Parathyroid adenoma (tissue), 2 donors: ENCODE measurements at regions not wholly inside any gene's neighbourhood (a gene's known extent, or its start where the extent isn't known, plus 50 kb on each side); places are given as distances from the start of the nearest gene placed in this dataset.

Source experiments
- H2AFZ ChIP-seq: fragments of 300-600 bp; sonication (generic); one replicate; pipeline ENCODE4 v1.7.0; 2017; ENCODE audit warnings: antibody characterized with exemption, mild to moderate bottlenecking
- H3K27ac ChIP-seq: fragments of 300-600 bp; sonication (generic); one replicate; pipeline ENCODE4 v1.7.0; 2017
- H3K27me3 ChIP-seq: fragments of 300-600 bp; sonication (generic); one replicate; pipeline ENCODE4 v1.7.0; 2017; ENCODE audit warnings: low read length; ENCODE audit not compliant: control insufficient read depth, insufficient read depth
- H3K36me3 ChIP-seq: fragments of 300-600 bp; sonication (generic); one replicate; pipeline ENCODE4 v1.7.0; 2017; ENCODE audit warnings: low read length; ENCODE audit not compliant: control insufficient read depth, insufficient read depth
- H3K4me1 ChIP-seq: fragments of 300-600 bp; sonication (generic); one replicate; pipeline ENCODE4 v1.7.0; 2017; ENCODE audit warnings: control low read depth
- H3K4me2 ChIP-seq: fragments of 300-600 bp; sonication (generic); one replicate; pipeline ENCODE4 v1.7.0; 2017; ENCODE audit warnings: low read length
- H3K4me3 ChIP-seq: fragments of 300-600 bp; sonication (generic); one replicate; pipeline ENCODE4 v1.7.0; 2017; ENCODE audit warnings: low read depth, low read length
- H3K79me2 ChIP-seq: fragments of 300-600 bp; sonication (generic); one replicate; pipeline ENCODE4 v1.7.0; 2017; ENCODE audit warnings: control low read depth
- H3K9ac ChIP-seq: fragments of 300-600 bp; sonication (generic); one replicate; pipeline ENCODE4 v1.7.0; 2017; ENCODE audit warnings: mild to moderate bottlenecking
- H3K9me3 ChIP-seq: fragments of 300-600 bp; sonication (generic); one replicate; pipeline ENCODE4 v1.7.0; 2017; ENCODE audit warnings: low read length; ENCODE audit not compliant: control insufficient read depth
- TF ChIP-seq, protein P1 (sequence below): fragments of 300-600 bp; sonication (generic); IDR thresholded peaks from one replicate; pipeline ENCODE4 v1.7.0; 2017; ENCODE audit warnings: antibody characterized with exemption, mild to moderate bottlenecking
- donor health status: primary hyperparathyroidism.

DNA sequence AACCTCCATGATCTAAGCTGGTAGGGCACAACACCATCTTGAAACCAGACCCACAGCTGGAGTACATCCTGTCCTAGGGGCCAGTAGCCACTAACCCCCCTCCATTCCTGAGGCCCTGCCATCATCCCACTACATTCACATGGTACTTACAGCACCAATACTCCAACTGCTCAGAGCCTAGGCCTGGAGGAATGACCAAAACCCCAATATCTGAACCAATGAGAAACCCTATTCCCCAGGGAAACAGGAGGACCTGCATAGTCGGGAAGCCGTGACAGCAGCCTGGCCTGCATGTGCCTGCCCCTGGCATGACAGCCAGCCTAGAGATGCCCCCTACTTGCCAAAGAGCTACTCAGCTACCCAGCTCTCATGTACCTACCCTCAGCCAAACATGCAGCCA is 65.4 kb upstream of the DMRT1 start:
- no peak overlapping the region for H3K4me2 ChIP-seq
- H3K36me3 ChIP-seq: no peaks in the 10 kb centered on the region
- no peaks in the 10 kb centered on the region for H3K79me2 ChIP-seq
- H3K9ac ChIP-seq: no peak overlapping the region
- TF ChIP-seq, protein P1, sequence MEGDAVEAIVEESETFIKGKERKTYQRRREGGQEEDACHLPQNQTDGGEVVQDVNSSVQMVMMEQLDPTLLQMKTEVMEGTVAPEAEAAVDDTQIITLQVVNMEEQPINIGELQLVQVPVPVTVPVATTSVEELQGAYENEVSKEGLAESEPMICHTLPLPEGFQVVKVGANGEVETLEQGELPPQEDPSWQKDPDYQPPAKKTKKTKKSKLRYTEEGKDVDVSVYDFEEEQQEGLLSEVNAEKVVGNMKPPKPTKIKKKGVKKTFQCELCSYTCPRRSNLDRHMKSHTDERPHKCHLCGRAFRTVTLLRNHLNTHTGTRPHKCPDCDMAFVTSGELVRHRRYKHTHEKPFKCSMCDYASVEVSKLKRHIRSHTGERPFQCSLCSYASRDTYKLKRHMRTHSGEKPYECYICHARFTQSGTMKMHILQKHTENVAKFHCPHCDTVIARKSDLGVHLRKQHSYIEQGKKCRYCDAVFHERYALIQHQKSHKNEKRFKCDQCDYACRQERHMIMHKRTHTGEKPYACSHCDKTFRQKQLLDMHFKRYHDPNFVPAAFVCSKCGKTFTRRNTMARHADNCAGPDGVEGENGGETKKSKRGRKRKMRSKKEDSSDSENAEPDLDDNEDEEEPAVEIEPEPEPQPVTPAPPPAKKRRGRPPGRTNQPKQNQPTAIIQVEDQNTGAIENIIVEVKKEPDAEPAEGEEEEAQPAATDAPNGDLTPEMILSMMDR: no peak
- no peaks in the 10 kb centered on the region for H3K4me1 ChIP-seq
- H3K27me3 ChIP-seq: no peaks in the 10 kb centered on the region
- H2AFZ ChIP-seq: no peak overlapping the region
- no peak overlapping the region for H3K4me3 ChIP-seq
- no peak overlapping the region for H3K27ac ChIP-seq
- no peaks in the 10 kb centered on the region for H3K9me3 ChIP-seq

DNA sequence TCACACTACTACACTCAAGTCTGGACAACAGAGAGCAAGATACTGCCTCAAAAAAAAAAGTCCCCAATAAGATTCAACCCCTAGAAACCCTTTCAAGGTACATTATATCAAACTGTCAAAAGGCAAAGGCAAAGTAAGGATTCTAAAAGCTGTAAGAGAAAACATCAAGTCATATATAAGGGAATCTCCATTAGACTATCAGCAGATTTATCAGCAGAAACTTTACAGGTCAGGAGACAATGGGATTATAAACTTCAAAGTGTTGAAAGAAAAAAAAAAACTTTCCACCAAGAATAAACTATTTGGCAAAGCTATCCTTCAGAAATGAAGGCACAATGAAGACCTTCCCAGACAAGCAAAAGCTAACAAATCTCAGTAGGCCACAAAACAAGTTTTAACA is 63.5 kb upstream of the DMRT1 start:
- Histone ChIP-seq H3K4me3 (no peak overlapping the region), H3K79me2 (no peaks in the 10 kb centered on the region), H2AFZ (no peak overlapping the region), H3K4me1 (no peaks in the 10 kb centered on the region), H3K9ac (no peak overlapping the region), H3K27ac (no peak overlapping the region), H3K36me3 (no peaks in the 10 kb centered on the region), H3K4me2 (no peak overlapping the region), H3K27me3 (no peaks in the 10 kb centered on the region), H3K9me3 (no peaks in the 10 kb centered on the region)
- TF ChIP-seq, protein P1: no peak

DNA sequence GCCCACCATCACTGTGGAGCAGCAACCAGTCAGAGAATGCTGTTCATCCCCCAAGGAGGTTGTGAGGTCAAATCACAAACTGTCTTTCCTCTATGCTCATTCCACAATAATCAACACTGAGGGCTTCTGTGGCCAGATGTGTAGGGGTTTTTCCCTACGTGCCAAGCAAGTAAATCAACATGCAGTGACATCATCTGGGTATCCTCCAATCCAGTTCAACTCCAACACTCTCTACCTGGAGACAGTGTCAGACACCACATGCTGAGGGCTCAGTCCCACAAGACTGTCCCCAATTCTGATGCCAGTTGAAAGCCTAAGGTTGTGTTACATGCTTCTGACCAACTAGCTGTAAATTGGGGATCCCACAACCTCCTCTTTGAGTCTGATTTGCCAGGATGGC is 57.3 kb upstream of the DMRT1 start:
- no peak overlapping the region for H3K4me2 ChIP-seq
- no peaks in the 10 kb centered on the region for H3K79me2 ChIP-seq
- no peaks in the 10 kb centered on the region for H3K36me3 ChIP-seq
- H3K9me3 ChIP-seq: no peaks in the 10 kb centered on the region
- H3K4me1 ChIP-seq: no peaks in the 10 kb centered on the region
- no peaks in the 10 kb centered on the region for H3K27me3 ChIP-seq
- no peak overlapping the region for H3K27ac ChIP-seq
- TF ChIP-seq, protein P1: no peak
- H3K4me3 ChIP-seq: no peak overlapping the region
- H2AFZ ChIP-seq: no peak overlapping the region
- H3K9ac ChIP-seq: no peak overlapping the region

DNA sequence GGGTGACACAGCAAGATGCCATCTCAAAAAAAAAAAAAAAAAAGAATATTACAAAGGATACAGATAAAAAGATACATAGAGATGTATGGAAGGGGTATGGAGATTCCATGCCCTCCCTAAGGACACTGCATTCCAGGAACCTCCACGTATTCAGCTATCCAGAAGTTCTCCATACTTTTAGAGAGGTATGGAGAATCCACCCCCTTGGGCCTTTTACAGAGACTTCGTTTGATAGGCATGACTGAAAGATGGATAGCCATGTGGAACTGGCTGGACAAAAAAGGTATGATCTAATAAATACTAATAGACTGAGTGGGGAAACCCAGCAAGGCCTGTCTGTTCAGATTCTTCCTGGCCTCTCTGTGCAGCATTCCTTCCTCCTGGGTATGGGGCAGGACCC is 56.6 kb upstream of the DMRT1 start:
- Histone ChIP-seq H3K4me3 (no peak overlapping the region), H3K4me2 (no peak overlapping the region), H3K9me3 (no peaks in the 10 kb centered on the region), H3K9ac (no peak overlapping the region), H2AFZ (no peak overlapping the region), H3K27me3 (no peaks in the 10 kb centered on the region), H3K79me2 (no peaks in the 10 kb centered on the region), H3K4me1 (no peaks in the 10 kb centered on the region), H3K36me3 (no peaks in the 10 kb centered on the region), H3K27ac (no peak overlapping the region)
- TF ChIP-seq, protein P1: no peak

DNA sequence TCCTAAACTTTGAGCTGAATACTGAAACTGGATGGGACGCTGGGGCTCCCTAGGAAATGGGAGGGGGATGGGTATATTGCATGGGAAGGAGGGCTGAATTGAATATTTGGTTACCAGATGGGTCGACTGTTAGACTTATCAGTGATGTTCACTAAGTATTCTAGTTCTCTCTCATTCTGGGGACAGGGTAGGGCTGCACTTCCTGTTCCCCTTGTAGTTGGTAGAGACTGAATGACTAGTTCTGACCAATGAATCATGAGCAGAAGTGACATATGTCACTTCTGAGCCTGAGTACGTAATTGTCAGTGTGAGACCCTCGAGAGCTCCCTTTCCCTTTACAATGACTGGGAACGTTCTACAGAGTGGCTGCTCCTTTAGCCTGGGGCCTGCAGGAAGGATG is 55.5 kb upstream of the DMRT1 start:
- H3K4me1 ChIP-seq: no peaks in the 10 kb centered on the region
- TF ChIP-seq, protein P1: no peak
- no peaks in the 10 kb centered on the region for H3K36me3 ChIP-seq
- no peak overlapping the region for H2AFZ ChIP-seq
- H3K4me2 ChIP-seq: no peak overlapping the region
- no peak overlapping the region for H3K9ac ChIP-seq
- H3K9me3 ChIP-seq: no peaks in the 10 kb centered on the region
- H3K27me3 ChIP-seq: no peaks in the 10 kb centered on the region
- no peak overlapping the region for H3K4me3 ChIP-seq
- H3K27ac ChIP-seq: no peak overlapping the region
- no peaks in the 10 kb centered on the region for H3K79me2 ChIP-seq
